H1 (cell line): ENCODE measurements at regions not wholly inside any gene's neighbourhood (a gene's known extent, or its start where the extent isn't known, plus 50 kb on each side); places are given as distances from the start of the nearest gene placed in this dataset.

ENCODE experiments used
- CTCF ChIA-PET: fragments of 300-600 bp; sonication (Branson Sonifier 250); formaldehyde crosslinking; loops from one replicate; lab custom pipeline; 2021; ENCODE audit not compliant: partially characterized antibody; lab: Charles Lee
- POLR2A ChIA-PET: fragments of 300-600 bp; sonication (Branson Sonifier 250); formaldehyde crosslinking; loops from one replicate; lab custom pipeline; 2021; ENCODE audit warnings: inconsistent platforms; ENCODE audit not compliant: partially characterized antibody; lab: Charles Lee
- DNase-seq, 2 experiments: peaks; one replicate each; pipeline versions ENCODE4 v3.0.0 to v3.0.0-alpha.2; 2010 to 2022; ENCODE audit warnings: low spot score in 2 of 2, low read depth in 1 of 2, mixed read lengths in 1 of 2
- FAIRE-seq: peaks from 2 replicates; lab custom pipeline; 2011; peaks lifted over from hg19 to GRCh38; lab: Jason Lieb, UNC
- H2AFZ ChIP-seq: 2 replicates; pipeline ENCODE4 v1.8.1; 2012; ENCODE audit warnings: low read length, inconsistent platforms
- H2AK5ac ChIP-seq: 2 replicates; pipeline ENCODE4 v1.6.1; 2013; ENCODE audit warnings: low read depth, low read length
- H2BK120ac ChIP-seq: replicated peaks from 2 replicates; pipeline ENCODE3; 2013; ENCODE audit warnings: low read depth, low read length, inconsistent platforms
- H2BK12ac ChIP-seq: 2 replicates; pipeline ENCODE4 v1.6.1; 2013; ENCODE audit warnings: low read depth, low read length
- H2BK15ac ChIP-seq: 2 replicates; pipeline ENCODE4 v1.6.1; 2013; ENCODE audit warnings: low read length
- H2BK20ac ChIP-seq: 2 replicates; pipeline ENCODE4 v1.6.1; 2013; ENCODE audit warnings: low read length
- H2BK5ac ChIP-seq: 2 replicates; pipeline ENCODE4 v1.6.1; 2013; ENCODE audit warnings: low read depth, low read length
- H3K14ac ChIP-seq: 2 replicates; pipeline ENCODE4 v1.6.1; 2013; ENCODE audit warnings: inconsistent platforms; ENCODE audit not compliant: insufficient read length
- H3K18ac ChIP-seq: 2 replicates; pipeline ENCODE4 v1.6.1; 2013; ENCODE audit warnings: low read length; ENCODE audit errors: extremely low read depth
- H3K23ac ChIP-seq: 2 replicates; pipeline ENCODE4 v1.6.1; 2013; ENCODE audit warnings: inconsistent platforms; ENCODE audit not compliant: insufficient read length
- H3K23me2 ChIP-seq: 2 replicates; pipeline ENCODE4 v1.6.1; 2013; ENCODE audit warnings: low read depth, low read length
- H3K27ac ChIP-seq: 2 replicates; pipeline ENCODE4 v1.6.1; 2011; ENCODE audit warnings: low read depth, low read length, inconsistent platforms
- H3K27me3 ChIP-seq, 4 experiments: replicated peaks in 1 of 4; 1 replicate in 1 of 4; 2 replicates in 3 of 4; pipeline versions ENCODE4 v1.6.1 to v1.8.1; 2011 to 2013; ENCODE audit warnings: low read length in 3 of 4, mild to moderate bottlenecking in 3 of 4, inconsistent platforms in 2 of 4, mixed read lengths in 2 of 4, moderate library complexity in 1 of 4; ENCODE audit not compliant: control insufficient read depth in 3 of 4, insufficient read depth in 3 of 4; ENCODE audit errors: extremely low read depth in 1 of 4
- H3K36me3 ChIP-seq, 4 experiments: 2 replicates each; pipeline versions ENCODE4 v1.6.1 to v1.8.1; 2011 to 2013; ENCODE audit warnings: mild to moderate bottlenecking in 4 of 4, low read length in 3 of 4, moderate library complexity in 2 of 4, control low read depth in 1 of 4, inconsistent platforms in 1 of 4; ENCODE audit not compliant: insufficient read depth in 4 of 4, control insufficient read depth in 2 of 4
- H3K4ac ChIP-seq: replicated peaks from 2 replicates; pipeline ENCODE3; 2013; ENCODE audit warnings: low read length, low read depth, mixed read lengths, inconsistent platforms; ENCODE audit not compliant: insufficient read length
- H3K4me1 ChIP-seq, 4 experiments: replicated peaks in 1 of 4; 1 replicate in 1 of 4; 2 replicates in 3 of 4; pipeline versions ENCODE4 v1.6.1 to v1.8.1; 2011 to 2013; ENCODE audit warnings: low read length in 3 of 4, inconsistent platforms in 2 of 4, mixed read lengths in 1 of 4; ENCODE audit not compliant: insufficient read depth in 4 of 4, control insufficient read depth in 3 of 4
- H3K4me2 ChIP-seq, 2 experiments: 2 replicates each; pipeline versions ENCODE4 v1.6.1 to v1.8.1; 2011 to 2013; ENCODE audit warnings: low read depth in 2 of 2, low read length in 2 of 2, control low read depth in 1 of 2, inconsistent platforms in 1 of 2, mild to moderate bottlenecking in 1 of 2; ENCODE audit not compliant: insufficient read depth in 1 of 2
- H3K4me3 ChIP-seq, 4 experiments: fragments of 200-600, 300-600 bp in 1 of 4; sonication (generic), shearing (Covaris generic), sonication (Bioruptor Twin) in 1 of 4; 2 replicates each; pipeline versions ENCODE4 v1.5.1 to v1.8.1; 2011 to 2016; ENCODE audit warnings: low read length in 4 of 4, low read depth in 3 of 4, control low read depth in 2 of 4, inconsistent platforms in 2 of 4, mild to moderate bottlenecking in 2 of 4, mixed read lengths in 1 of 4, moderate library complexity in 1 of 4; ENCODE audit not compliant: insufficient read depth in 2 of 4; ENCODE audit errors: extremely low read depth in 1 of 4
- H3K56ac ChIP-seq: replicated peaks from 2 replicates; pipeline ENCODE3; 2013; ENCODE audit warnings: low read depth, mild to moderate bottlenecking, mixed read lengths, low read length, inconsistent platforms; ENCODE audit not compliant: insufficient read length
- H3K79me1 ChIP-seq: 2 replicates; pipeline ENCODE4 v1.6.1; 2013; ENCODE audit warnings: low read depth, low read length, control low read depth
- H3K79me2 ChIP-seq, 2 experiments: 2 replicates each; pipeline versions ENCODE4 v1.6.1 to v1.8.1; 2012 to 2013; ENCODE audit warnings: low read length in 2 of 2, mild to moderate bottlenecking in 2 of 2, inconsistent platforms in 1 of 2; ENCODE audit not compliant: insufficient read depth in 2 of 2, control insufficient read depth in 1 of 2
- H3K9ac ChIP-seq, 4 experiments: replicated peaks in 1 of 4; 1 replicate in 1 of 4; 2 replicates in 3 of 4; pipeline versions ENCODE4 v1.6.1 to v1.8.1; 2011 to 2013; ENCODE audit warnings: low read depth in 3 of 4, low read length in 3 of 4, control low read depth in 2 of 4, mild to moderate bottlenecking in 2 of 4, moderate library complexity in 2 of 4, inconsistent platforms in 1 of 4; ENCODE audit errors: extremely low read depth in 1 of 4
- H3K9me3 ChIP-seq, 2 experiments: 2 replicates each; pipeline versions ENCODE4 v1.6.1 to v1.8.1; 2012 to 2013; ENCODE audit warnings: mild to moderate bottlenecking in 2 of 2, moderate library complexity in 2 of 2, control low read depth in 1 of 2, inconsistent platforms in 1 of 2, low read depth in 1 of 2, low read length in 1 of 2, mixed read lengths in 1 of 2; ENCODE audit not compliant: insufficient read depth in 2 of 2
- H4K20me1 ChIP-seq, 2 experiments: replicated peaks in 1 of 2; 2 replicates each; pipeline versions ENCODE3 to v1.8.1; 2011 to 2013; ENCODE audit warnings: inconsistent platforms in 2 of 2, low read length in 2 of 2, mild to moderate bottlenecking in 1 of 2; ENCODE audit not compliant: insufficient read depth in 2 of 2, control insufficient read depth in 1 of 2
- H4K5ac ChIP-seq: 2 replicates; pipeline ENCODE4 v1.6.1; 2013; ENCODE audit warnings: low read length, low read depth, mixed read lengths, inconsistent platforms; ENCODE audit not compliant: insufficient read length
- H4K8ac ChIP-seq: 2 replicates; pipeline ENCODE4 v1.8.0; 2013; ENCODE audit warnings: mild to moderate bottlenecking, moderate library complexity, low read length, inconsistent platforms; ENCODE audit not compliant: insufficient read depth; ENCODE audit errors: extremely low read depth
- H4K91ac ChIP-seq: replicated peaks from 2 replicates; pipeline ENCODE3; 2013; ENCODE audit warnings: low read length, mixed read lengths, inconsistent platforms; ENCODE audit not compliant: insufficient read length
- EZH2 ChIP-seq: fragments of 200-600 bp; sonication (generic); IDR thresholded peaks from 2 replicates; pipeline ENCODE4 v1.7.1; 2012; ENCODE audit warnings: low read depth, mild to moderate bottlenecking, moderate library complexity, low read length, inconsistent platforms; ENCODE audit not compliant: severe bottlenecking
- KDM4A ChIP-seq: IDR thresholded peaks from one replicate; pipeline ENCODE4 v1.7.1; 2012; ENCODE audit warnings: low read depth, mild to moderate bottlenecking, moderate library complexity, low read length, inconsistent platforms; ENCODE audit not compliant: severe bottlenecking
- KDM5A ChIP-seq: fragments of 200-600 bp; IDR thresholded peaks from 2 replicates; pipeline ENCODE4 v1.7.1; 2012; ENCODE audit warnings: mild to moderate bottlenecking, low read length, inconsistent platforms, mixed read lengths
- RAD21 ChIP-seq, 2 experiments: IDR thresholded peaks in 1 of 2; conservative IDR thresholded peaks in 1 of 2; 2 replicates each; pipeline ENCODE4 v1.6.1; 2011; ENCODE audit warnings: low read depth in 2 of 2, low read length in 2 of 2, improper control_type of control experiment in 1 of 2, inconsistent platforms in 1 of 2, mild to moderate bottlenecking in 1 of 2, moderate library complexity in 1 of 2
- RBBP5 ChIP-seq: IDR thresholded peaks from 2 replicates; pipeline ENCODE4 v1.7.1; 2012; ENCODE audit warnings: low read depth, mild to moderate bottlenecking, inconsistent platforms, low read length, moderate library complexity, borderline replicate concordance
- TCF12 ChIP-seq: IDR thresholded peaks from 2 replicates; pipeline ENCODE4 v1.6.1; 2011; ENCODE audit warnings: low read depth, mild to moderate bottlenecking, low read length
- WGBS, 2 experiments: shearing (Covaris generic) in 1 of 2; methylation state at CpG; one replicate each; pipeline versions ENCODE4 v1.1.6 to v1.1.7; 2013 to 2015; ENCODE audit warnings: low lambda C conversion rate in 2 of 2, mixed read lengths in 2 of 2, inconsistent platforms in 1 of 2, low coverage in 1 of 2, missing lambda C conversion rate in 1 of 2; ENCODE audit not compliant: insufficient replicate concordance in 2 of 2, insufficient coverage in 1 of 2, insufficient read length in 1 of 2; ENCODE audit errors: extremely low coverage in 1 of 2, missing lambda C conversion rate in 1 of 2; 5-methylcytosine and 5-hydroxymethylcytosine counted together

- Histone ChIP-seq H3K18ac (no peak overlapping the region; the same call in 1 of the 2 replicates), H4K5ac (no peak overlapping the region), H4K91ac (no peak overlapping the region), H3K79me2 (no peaks in the 10 kb centered on the region), H4K8ac (peak overlapping the region; percentile 15; the same call in 1 of the 2 replicates), H2BK15ac (no peak overlapping the region), H2AK5ac (no peak overlapping the region), H2BK5ac (no peak overlapping the region), H3K4me2 (peak overlapping the region in 1 of 2 experiments; percentile 40; a peak in 2 of 4 replicates), H3K4me1 (peaks cover 0 to 38% (median 21%) of the 10 kb centered on the region in 4 experiments; a peak in 6 of 7 replicates), H2BK12ac (no peak overlapping the region; the same call in 1 of the 2 replicates), H3K4ac (no peak overlapping the region), H3K9ac (no peak overlapping the region), H2BK20ac (no peak overlapping the region), H3K36me3 (no peaks in the 10 kb centered on the region), H3K27ac (no peak overlapping the region), H3K79me1 (peaks cover 2% of the 10 kb centered on the region; the same call in 1 of the 2 replicates), H3K23ac (no peak overlapping the region), H3K14ac (no peak overlapping the region), H3K9me3 (no peaks in the 10 kb centered on the region), H3K4me3 (no peak overlapping the region), H3K27me3 (no peaks in the 10 kb centered on the region; a peak in 1 of 7 replicates), H2AFZ (no peak overlapping the region), H2BK120ac (no peak overlapping the region), H3K56ac (no peak overlapping the region), H4K20me1 (no peaks in the 10 kb centered on the region), H3K23me2 (no peaks in the 10 kb centered on the region)
- FAIRE-seq (no peak), DNase-seq (peak in 1 of 2 experiments; percentile 57)
- no peak for TF ChIP-seq TCF12
- no peak for TF ChIP-seq RAD21 (IDR thresholded peaks at IDR 0.05 in 1 of 2, conservative IDR thresholded peaks at IDR 0.05 in 1 of 2; ENCODE audit: low read depth in 2 of 2, low read length in 2 of 2)
- TF ChIP-seq KDM4A, result no peak
- no peak for TF ChIP-seq KDM5A
- TF ChIP-seq EZH2, result no peak
- TF ChIP-seq RBBP5, result no peak
- CTCF ChIA-PET, result interaction anchor here (1.4 to 2.4 kb wide), 6 partner anchors 10 to 92 kb away, joined by 3 to 10 read pairs (median 7); no protein-coding TSS in a partner anchor
- 74% methylated on average over 14 of the region's 16 CpGs; no CpG with 5 or more reads in 1 of the 2 experiments for WGBS, 2 experiments
- POLR2A ChIA-PET, result interaction anchor here (1.1 kb wide), 1 partner anchor 26 kb away, joined by 3 read pairs; no protein-coding TSS in a partner anchor
These were observed 53.1 kb upstream of the HGFAC start for GRCh38 chr4:3388471-3389232.
